HCT116 (cell line): ENCODE measurements at regions not wholly inside any gene's neighbourhood (a gene's known extent, or its start where the extent isn't known, plus 50 kb on each side); places are given as distances from the start of the nearest gene placed in this dataset.
A peak's percentile ranks its signal among the peaks of the same experiment; 100 is the strongest.

Experiments
- ATAC-seq: fragments of 200-7000 bp; cut with Tn5 transposase; 2 replicates; pipeline ENCODE4 v1.9.1; 2020; ENCODE audit warnings: mild to moderate bottlenecking, moderate library complexity
- BruUV-seq: library from RNA; stranded (reverse); fragments of 400-500 nt; replicated peaks from 2 replicates; lab custom pipeline; 2021; lab: Mats Ljungman, UMichigan
- CTCF ChIA-PET: fragments of 300-600 bp; sonication (Branson Sonifier 250); formaldehyde crosslinking; loops from one replicate; lab custom pipeline; 2021; ENCODE audit warnings: antibody characterized with exemption; lab: Charles Lee
- POLR2A ChIA-PET: fragments of 300-600, 350-600 bp; sonication (Branson Sonifier 250); formaldehyde crosslinking; loops from one replicate; lab custom pipeline; 2021; ENCODE audit warnings: antibody characterized with exemption; lab: Charles Lee
- RAD21 ChIA-PET, 2 experiments: fragments of 300-600 bp; sonication (Branson Sonifier 250); formaldehyde crosslinking; loops; one replicate each; lab custom pipeline; 2023; ENCODE audit warnings: low total read pairs in 2 of 2; ENCODE audit not compliant: uncharacterized antibody in 2 of 2, unreplicated experiment in 2 of 2, low non-redundant PET in 1 of 2; lab: Charles Lee
- DNase-seq: peaks from one replicate; pipeline ENCODE4 v3.0.0-alpha.2; 2010; ENCODE audit warnings: low read depth, low spot score
- H2AFZ ChIP-seq: fragments of 200-600 bp; shearing (Covaris generic), sonication (generic); 2 replicates; pipeline ENCODE4 v1.6.1; 2017; ENCODE audit warnings: low read depth, mixed run types, mixed read lengths, antibody characterized with exemption, low read length; ENCODE audit not compliant: poor library complexity, severe bottlenecking
- H3K27ac ChIP-seq: 2 replicates; pipeline ENCODE4 v1.5.1; 2012; ENCODE audit warnings: low read depth, low read length
- H3K27me3 ChIP-seq: fragments of 200-600 bp; sonication (generic); 2 replicates; pipeline ENCODE4 v1.6.1; 2016; ENCODE audit warnings: mixed run types, low read length, mixed read lengths; ENCODE audit not compliant: insufficient read depth
- H3K36me3 ChIP-seq, 2 experiments: fragments of 200-500 bp in 1 of 2; fragments of 200-600 bp in 1 of 2; sonication (Bioruptor generic) in 1 of 2; sonication (generic) in 1 of 2; 2 replicates each; pipeline versions ENCODE4 v1.5.1 to v1.6.1; 2014 to 2016; ENCODE audit warnings: low read length in 2 of 2, inconsistent platforms in 1 of 2, mixed read lengths in 1 of 2, mixed run types in 1 of 2; ENCODE audit not compliant: insufficient read depth in 2 of 2, control insufficient read depth in 1 of 2
- H3K4me1 ChIP-seq, 2 experiments: fragments of 200-600 bp in 1 of 2; sonication (generic) in 1 of 2; 2 replicates each; pipeline versions ENCODE4 v1.5.1 to v1.6.1; 2012 to 2017; ENCODE audit warnings: low read length in 2 of 2, inconsistent platforms in 1 of 2, mild to moderate bottlenecking in 1 of 2, mixed read lengths in 1 of 2, mixed run types in 1 of 2, moderate library complexity in 1 of 2; ENCODE audit not compliant: insufficient read depth in 2 of 2, control insufficient read depth in 1 of 2
- H3K4me2 ChIP-seq: fragments of 200-600 bp; sonication (generic); 2 replicates; pipeline ENCODE4 v1.6.1; 2017; ENCODE audit warnings: mixed run types, low read length, mixed read lengths
- H3K4me3 ChIP-seq, 2 experiments: fragments of 200-600 bp in 1 of 2; sonication (generic) in 1 of 2; replicated peaks in 1 of 2; 2 replicates each; pipeline ENCODE4 v1.5.1; 2011 to 2016; ENCODE audit warnings: low read length in 2 of 2, control low read depth in 1 of 2, low read depth in 1 of 2, mild to moderate bottlenecking in 1 of 2, mixed read lengths in 1 of 2, mixed run types in 1 of 2
- H3K79me2 ChIP-seq: fragments of 200-600 bp; sonication (generic); 2 replicates; pipeline ENCODE4 v1.6.1; 2017; ENCODE audit warnings: mild to moderate bottlenecking, mixed run types, low read length, moderate library complexity, mixed read lengths; ENCODE audit not compliant: insufficient read depth
- H3K9ac ChIP-seq: fragments of 200-600 bp; sonication (generic); 2 replicates; pipeline ENCODE4 v1.6.1; 2016; ENCODE audit warnings: low read length, mixed read lengths
- H3K9me2 ChIP-seq: fragments of 200-600 bp; sonication (generic), shearing (Covaris generic); 2 replicates; pipeline ENCODE4 v1.6.1; 2017; ENCODE audit warnings: mixed run types, mild to moderate bottlenecking, moderate library complexity; ENCODE audit not compliant: insufficient read depth
- H3K9me3 ChIP-seq, 2 experiments: fragments of 200-500 bp in 1 of 2; fragments of 200-600 bp in 1 of 2; sonication (Bioruptor generic) in 1 of 2; sonication (generic) in 1 of 2; 2 replicates each; pipeline ENCODE4 v1.6.1; 2014 to 2017; ENCODE audit warnings: low read length in 2 of 2, mixed read lengths in 2 of 2, inconsistent platforms in 1 of 2, low read depth in 1 of 2, mild to moderate bottlenecking in 1 of 2, mixed run types in 1 of 2, moderate library complexity in 1 of 2; ENCODE audit not compliant: control insufficient read depth in 1 of 2, insufficient read depth in 1 of 2
- H4K20me1 ChIP-seq: fragments of 200-600 bp; sonication (generic), shearing (Covaris generic); 2 replicates; pipeline ENCODE4 v1.6.1; 2017; ENCODE audit warnings: mixed run types, mild to moderate bottlenecking, moderate library complexity; ENCODE audit not compliant: insufficient read depth
- ATF3 ChIP-seq: IDR thresholded peaks from 2 replicates; pipeline ENCODE4 v1.6.1; 2012
- CEBPB ChIP-seq: IDR thresholded peaks from 2 replicates; pipeline ENCODE4 v1.6.1; 2012; ENCODE audit warnings: low read depth
- EGR1 ChIP-seq: IDR thresholded peaks from 2 replicates; pipeline ENCODE4 v1.6.1; 2012; ENCODE audit warnings: low read depth
- JUND ChIP-seq: IDR thresholded peaks from 2 replicates; pipeline ENCODE4 v1.6.1; 2012
- POLR2A ChIP-seq: IDR thresholded peaks from 2 replicates; pipeline ENCODE4 v1.7.0; 2011; ENCODE audit warnings: borderline replicate concordance; ENCODE audit not compliant: insufficient read depth, insufficient read length; ENCODE audit errors: extremely low read depth
- REST ChIP-seq: IDR thresholded peaks from 2 replicates; pipeline ENCODE4 v1.6.1; 2012; ENCODE audit warnings: low read depth
- SP1 ChIP-seq: IDR thresholded peaks from 2 replicates; pipeline ENCODE4 v1.6.1; 2012; ENCODE audit warnings: low read depth
- SRF ChIP-seq: IDR thresholded peaks from 2 replicates; pipeline ENCODE4 v1.6.1; 2012; ENCODE audit warnings: low read depth
- TCF7L2 ChIP-seq: IDR thresholded peaks from 2 replicates; pipeline ENCODE4 v1.7.0; 2011; ENCODE audit warnings: borderline replicate concordance, inconsistent platforms; ENCODE audit not compliant: insufficient read depth, insufficient read length; ENCODE audit errors: extremely low read depth
- intact Hi-C: fragments of 100-400 bp; cut with micrococcal nuclease; formaldehyde crosslinking; loops from 2 replicates; pipeline ENCODE4 v1.10.0; 2022

GRCh38 chr2:212939777-212940531 lies 211.5 kb downstream of the IKZF2 start:
- Histone ChIP-seq H4K20me1 (no peaks in the 10 kb centered on the region), H3K4me2 (peak overlapping the region; percentile 60; the same call in 1 of the 2 replicates), H3K79me2 (no peaks in the 10 kb centered on the region), H3K9me2 (no peaks in the 10 kb centered on the region), H2AFZ (no peak overlapping the region), H3K4me1 (peaks cover 15 to 18% of the 10 kb centered on the region in 2 experiments; a peak in 3 of 4 replicates), H3K27me3 (no peaks in the 10 kb centered on the region), H3K4me3 (no peak overlapping the region), H3K9ac (no peak overlapping the region), H3K9me3 (no peaks in the 10 kb centered on the region), H3K36me3 (no peaks in the 10 kb centered on the region), H3K27ac (no peak overlapping the region)
- ChIA-PET CTCF (no interaction called here), POLR2A (no interaction called here), RAD21 (no interaction called here)
- intact Hi-C loops, result no loop called here
- no peak for ATAC-seq
- TF ChIP-seq SRF (no peak), JUND (no peak), CEBPB (no peak), EGR1 (no peak), ATF3 (no peak), POLR2A (no peak), TCF7L2 (no peak), SP1 (no peak), REST (no peak)
- DNase-seq, result no peak
- BruUV-seq, result no TSS peak
